SK-N-DZ (cell line): ENCODE measurements at regions not wholly inside any gene's neighbourhood (a gene's known extent, or its start where the extent isn't known, plus 50 kb on each side); places are given as distances from the start of the nearest gene placed in this dataset.

Source experiments
- DNase-seq: peaks from one replicate; pipeline ENCODE4 v3.0.0-alpha.2; 2015; ENCODE audit warnings: low spot score

GRCh38 chr9:86730163-86730928 is 217.0 kb downstream of the GAS1 start:
- DNase-seq, result no peak

DNA sequence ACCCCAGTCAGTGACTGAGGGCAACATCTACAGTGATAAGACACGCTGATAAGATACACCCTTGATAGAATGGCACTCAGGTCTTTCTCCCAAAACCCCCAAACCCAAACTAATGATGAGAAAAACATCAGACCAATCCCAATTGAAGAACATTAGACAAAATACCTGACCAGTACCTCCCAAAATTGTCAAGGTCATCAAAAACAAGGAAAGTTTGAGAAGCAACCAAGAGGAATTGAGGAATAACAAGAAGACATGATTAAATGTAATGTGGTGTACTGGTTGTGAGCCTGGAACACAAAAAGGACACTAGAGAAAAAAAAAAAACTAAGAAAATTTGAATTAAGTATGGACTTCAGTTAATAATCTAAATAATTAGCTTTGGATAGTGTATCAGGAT is 222.8 kb downstream of the GAS1 start:
- DNase-seq, result no peak

DNA sequence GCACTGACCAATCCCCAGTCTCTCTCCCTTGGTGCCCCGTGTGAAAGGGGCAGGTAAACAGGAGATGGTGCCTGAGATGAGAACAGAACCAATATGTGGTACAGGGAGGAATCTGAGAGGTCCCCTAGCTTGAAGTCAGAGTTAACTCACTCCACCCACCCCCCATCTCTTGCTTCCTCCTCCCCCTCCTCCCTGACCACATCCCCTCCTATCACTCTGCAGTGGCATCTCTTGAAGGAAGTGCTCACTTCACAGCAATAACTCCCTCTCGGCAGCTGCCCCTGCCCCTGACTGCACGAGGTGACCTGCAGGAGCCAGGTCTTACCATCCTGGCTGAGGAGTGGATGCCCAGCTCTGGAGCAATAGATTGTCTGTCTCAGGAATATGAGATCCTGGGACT is 224.0 kb downstream of the GAS1 start:
- no peak for DNase-seq

- no peak for DNase-seq
Measured at GRCh38 chr9:86722706-86723075, 224.6 kb downstream of the GAS1 start.

DNA sequence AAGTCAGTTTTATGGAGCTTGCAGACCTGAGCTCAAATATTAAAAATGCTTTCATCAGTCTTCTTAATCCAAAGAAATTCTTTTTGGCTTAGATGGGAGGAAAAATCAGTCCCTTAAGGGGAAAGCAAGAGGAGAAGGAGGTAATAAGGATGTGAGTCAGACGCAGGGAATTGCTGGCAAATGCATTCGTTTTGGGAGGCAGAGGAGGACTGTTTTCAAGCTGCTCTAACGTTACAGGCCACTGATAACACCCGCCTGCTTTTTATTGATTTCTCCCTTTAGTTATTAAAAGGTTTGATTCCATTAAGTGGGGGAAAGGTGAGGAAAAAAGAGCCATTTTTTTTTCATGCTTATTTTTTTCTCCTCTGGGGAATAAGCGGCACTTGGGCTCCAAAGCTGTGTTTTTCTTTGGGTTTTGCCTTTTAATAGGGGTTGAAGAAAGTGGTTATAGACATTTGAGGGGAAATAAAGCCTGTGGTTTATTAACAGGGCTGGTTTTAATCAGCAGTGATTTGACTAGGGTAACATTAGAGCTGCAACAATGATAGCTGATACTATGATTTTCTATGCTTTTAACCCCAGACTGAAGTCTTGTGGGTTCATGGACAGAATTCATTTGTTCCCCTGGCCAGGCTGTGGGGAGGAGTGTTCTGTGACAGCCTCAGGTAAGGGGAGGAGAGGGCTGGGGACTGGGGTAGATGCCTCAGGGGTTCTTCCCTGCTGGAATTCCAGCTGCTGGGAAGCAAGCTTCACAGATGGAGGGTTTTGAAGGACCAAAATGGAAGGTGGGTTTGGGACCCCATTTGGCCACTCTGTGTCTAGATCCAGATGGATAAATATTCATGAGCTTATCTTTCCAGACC is 225.2 kb downstream of the GAS1 start:
- DNase-seq, result no peak

- no peak for DNase-seq
Measured at GRCh38 chr9:86721226-86721781, 226.0 kb downstream of the GAS1 start.

DNA sequence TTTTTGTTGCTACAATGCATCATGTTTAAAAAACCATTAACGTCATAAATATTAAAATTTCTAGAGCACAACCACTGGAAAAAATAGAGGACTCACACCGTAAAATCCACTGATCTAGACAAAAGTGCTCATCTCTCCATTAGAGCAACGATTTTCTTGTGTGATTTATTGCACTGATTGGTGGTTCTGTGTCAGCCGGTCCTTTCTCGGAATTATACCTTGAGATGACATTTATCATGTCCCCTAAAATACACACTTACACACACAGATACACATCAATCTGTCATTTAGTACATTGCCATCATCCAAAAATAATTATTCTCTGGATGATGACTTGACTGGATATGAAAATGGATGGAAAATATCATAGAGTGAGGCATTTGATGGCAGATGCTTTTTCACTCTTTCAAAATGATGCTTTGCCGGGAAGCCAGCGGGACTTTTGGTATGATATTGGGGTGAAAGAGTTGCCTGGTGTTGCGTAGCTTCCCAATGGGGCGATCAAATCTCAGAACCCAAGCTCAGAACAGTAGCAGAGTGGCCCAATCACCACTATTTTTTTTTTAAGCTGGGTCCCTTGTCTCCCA is 226.6 kb downstream of the GAS1 start:
- DNase-seq, result no peak

GRCh38 chr9:86718388-86719049 is 228.8 kb downstream of the GAS1 start:
- DNase-seq, result no peak

DNA sequence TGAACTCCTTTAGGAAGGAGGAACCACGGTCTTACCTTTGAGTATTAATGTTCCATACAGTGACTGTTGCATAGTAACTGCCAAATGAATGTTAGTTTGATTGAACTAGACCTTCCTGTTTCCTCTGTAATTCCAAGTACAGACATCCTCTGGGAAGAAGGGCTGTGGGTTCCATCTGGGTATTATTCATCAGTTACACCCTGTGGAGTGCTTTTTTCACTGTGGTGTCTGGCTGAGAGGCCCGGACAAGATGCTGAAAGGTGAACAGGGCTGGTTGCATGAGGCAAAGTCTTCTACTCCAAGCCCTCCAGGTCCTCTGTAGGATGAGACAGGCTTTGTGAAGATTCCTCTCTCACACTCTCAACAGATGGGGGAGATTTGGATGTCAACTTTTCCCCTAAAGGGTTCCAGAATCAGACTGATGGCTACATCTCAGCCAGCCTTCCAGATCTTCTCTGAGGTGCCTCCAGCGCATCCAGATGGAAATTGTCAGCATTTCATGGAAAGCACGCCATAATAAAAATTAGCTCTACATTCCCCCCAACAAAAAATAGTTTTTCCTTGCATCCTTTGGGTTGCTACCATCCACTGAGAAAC is 230.9 kb downstream of the GAS1 start:
- no peak for DNase-seq

- no peak for DNase-seq
Measured at GRCh38 chr9:86714999-86715398, 232.3 kb downstream of the GAS1 start.

- no peak for DNase-seq
Measured at GRCh38 chr9:86713970-86714369, 233.3 kb downstream of the GAS1 start.

- DNase-seq, result no peak
Measured at GRCh38 chr9:86713470-86713869, 233.8 kb downstream of the GAS1 start.

DNA sequence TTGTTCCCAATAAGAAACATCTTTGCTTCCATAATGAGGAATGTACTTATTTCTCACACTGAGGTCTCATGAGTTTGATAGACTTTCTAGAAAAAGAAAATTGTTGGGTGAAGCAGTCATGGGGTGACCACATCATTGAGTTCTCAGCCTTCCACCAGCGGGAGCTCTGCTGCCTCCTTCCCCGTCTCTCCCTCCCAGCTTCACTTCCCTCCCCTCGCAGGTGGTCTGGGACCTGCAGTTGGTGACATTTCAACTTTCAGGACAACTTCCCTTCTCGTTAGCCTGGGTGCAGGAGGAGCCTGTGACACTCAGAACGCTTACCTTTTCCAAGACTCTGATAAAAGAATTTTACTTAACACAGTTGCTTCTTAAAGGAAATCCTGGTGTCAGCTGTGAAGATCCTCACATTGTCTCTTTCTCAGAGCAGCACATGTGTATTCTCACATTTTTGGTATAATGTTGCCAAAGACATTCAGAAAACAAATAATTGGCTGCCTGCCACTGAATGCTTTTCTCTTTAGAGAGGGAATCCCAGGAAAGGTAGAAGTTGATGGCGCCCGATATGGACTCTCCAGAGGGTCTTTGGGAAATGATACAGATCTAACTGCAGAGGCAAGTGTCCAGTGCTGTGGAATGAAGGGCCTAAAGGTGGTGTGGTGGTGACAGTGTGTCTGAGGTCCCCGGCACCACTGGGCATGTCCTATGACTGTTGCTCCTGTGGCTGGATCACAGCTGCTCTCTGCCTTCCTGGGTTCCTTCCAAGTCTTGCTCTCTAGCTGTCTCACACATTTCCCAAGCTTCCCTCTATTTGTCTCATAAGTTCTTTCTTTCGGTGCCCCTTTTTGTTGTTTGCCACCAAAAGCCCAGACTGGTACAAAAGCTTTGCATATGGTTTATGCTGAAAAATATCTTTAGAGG is 238.1 kb downstream of the GAS1 start:
- DNase-seq, result no peak

DNA sequence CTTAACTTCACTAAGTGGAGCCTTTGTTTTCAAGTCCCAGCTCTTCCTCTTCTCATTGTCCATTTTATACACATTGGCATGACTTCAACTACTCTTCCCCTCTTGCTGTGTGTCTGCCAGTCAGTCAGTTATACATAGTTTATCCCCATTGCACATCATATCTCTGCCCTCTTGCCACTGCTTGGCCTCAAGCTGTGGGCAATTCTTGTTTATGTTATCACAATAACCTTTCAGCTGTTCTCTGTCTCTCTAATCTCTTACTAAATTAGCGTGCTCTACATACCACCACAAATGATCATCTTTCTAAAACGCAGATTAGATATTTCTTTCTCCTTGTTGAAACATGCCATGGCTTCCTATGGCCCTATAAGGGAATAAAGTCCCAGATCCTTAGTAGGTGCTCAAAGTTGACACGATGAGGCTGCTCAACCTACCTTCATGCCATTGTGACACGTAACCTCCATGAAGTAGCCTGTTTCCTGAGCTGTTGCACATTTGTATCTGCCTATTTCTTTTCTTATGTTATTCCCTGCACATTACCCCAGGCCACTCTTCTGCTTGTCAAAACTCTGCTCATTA is 239.3 kb downstream of the GAS1 start:
- DNase-seq, result no peak

DNA sequence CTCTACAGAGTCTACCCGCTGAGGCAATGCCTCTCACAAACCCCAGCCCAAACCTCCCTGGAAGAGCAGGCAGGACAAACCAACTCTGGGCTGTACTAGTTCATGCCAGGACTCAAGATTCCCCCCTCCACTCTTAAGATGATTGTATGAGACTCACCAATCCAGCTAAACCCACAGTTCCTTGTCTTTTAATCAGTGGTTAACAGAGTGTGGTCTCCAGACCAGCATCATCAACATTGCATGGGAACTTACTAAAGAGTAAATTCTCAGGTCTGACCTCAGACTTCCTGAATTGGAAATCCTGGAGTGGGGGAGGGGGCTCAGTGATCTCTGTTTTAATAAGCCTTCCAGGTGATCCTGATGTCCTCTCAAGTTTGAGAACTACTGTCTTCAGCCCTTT is 240.9 kb downstream of the GAS1 start:
- DNase-seq, result no peak

DNA sequence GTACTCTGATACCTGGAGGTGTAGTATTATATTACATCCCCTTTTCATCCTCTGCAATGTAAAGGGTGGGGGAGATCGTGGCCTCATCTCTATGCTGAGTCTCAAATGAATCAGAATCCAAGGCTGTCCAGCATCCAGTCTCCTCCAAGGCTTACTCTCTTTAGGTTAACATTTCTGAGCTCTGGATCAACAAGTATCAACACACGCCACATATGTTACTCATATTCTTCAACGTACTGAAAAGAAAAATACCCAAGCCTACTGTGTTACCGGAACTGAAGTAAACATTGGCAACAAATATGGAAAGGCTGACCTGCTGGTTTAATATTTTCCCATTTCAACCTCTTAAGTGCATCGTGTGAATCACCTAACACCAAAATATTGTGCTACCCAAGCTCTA is 241.8 kb downstream of the GAS1 start:
- DNase-seq, result no peak

- no peak for DNase-seq
Measured at GRCh38 chr9:86703346-86703745, 244.0 kb downstream of the GAS1 start.

GRCh38 chr9:86700629-86701028 is 246.7 kb downstream of the GAS1 start:
- no peak for DNase-seq

DNA sequence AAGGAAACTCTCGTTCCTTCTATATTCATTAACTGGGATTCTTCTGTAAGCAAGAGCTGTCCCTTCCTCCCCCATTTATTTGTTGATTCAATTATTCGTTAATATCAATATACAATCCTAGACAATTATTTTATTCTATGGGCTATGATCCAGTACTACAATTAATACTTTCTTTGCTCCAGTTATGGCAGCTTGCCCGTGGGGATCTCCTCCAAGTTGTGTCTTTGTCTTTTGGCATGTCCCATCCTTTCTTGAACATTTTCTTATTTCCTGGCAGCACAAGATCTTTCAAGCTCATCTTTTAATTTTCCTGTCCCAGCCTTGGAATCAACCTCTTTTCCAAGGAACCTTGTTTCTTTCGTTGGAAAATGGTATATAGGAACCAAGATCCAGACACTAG is 249.3 kb downstream of the GAS1 start:
- DNase-seq, result no peak

- no peak for DNase-seq
Measured at GRCh38 chr9:86697213-86697612, 250.1 kb downstream of the GAS1 start.
